Stimulated activated naive CD8-positive, alpha-beta T cell treated with anti-CD3 and anti-CD28 coated beads, Interleukin-15, Interleukin-2, amounts not matched to agents 100 ng/mL and 50 ng/mL, for 24 hours (primary cell): ENCODE measurements at regions not wholly inside any gene's neighbourhood (a gene's known extent, or its start where the extent isn't known, plus 50 kb on each side); places are given as distances from the start of the nearest gene placed in this dataset.
"Not testable (repeated sequence)": the region's sequence is repeated elsewhere in the genome, so short reads cannot be mapped to it uniquely, and the experiment has no call there.

Experiments
- H3K27ac Mint-ChIP-seq: one replicate; pipeline ENCODE4 v1.8.0; 2021; ENCODE audit warnings: mild to moderate bottlenecking, mixed read lengths
- H3K27me3 Mint-ChIP-seq: one replicate; pipeline ENCODE4 v1.8.0; 2021; ENCODE audit warnings: mixed read lengths
- H3K36me3 Mint-ChIP-seq: one replicate; pipeline ENCODE4 v1.8.0; 2021; ENCODE audit warnings: low read depth, mixed read lengths
- H3K4me1 Mint-ChIP-seq: one replicate; pipeline ENCODE4 v1.8.0; 2021; ENCODE audit warnings: low read depth, mixed read lengths
- H3K4me3 Mint-ChIP-seq: one replicate; pipeline ENCODE4 v1.8.0; 2021; ENCODE audit warnings: mild to moderate bottlenecking, mixed read lengths
- H3K9me3 Mint-ChIP-seq: one replicate; pipeline ENCODE4 v1.8.0; 2021; ENCODE audit warnings: mixed read lengths

DNA sequence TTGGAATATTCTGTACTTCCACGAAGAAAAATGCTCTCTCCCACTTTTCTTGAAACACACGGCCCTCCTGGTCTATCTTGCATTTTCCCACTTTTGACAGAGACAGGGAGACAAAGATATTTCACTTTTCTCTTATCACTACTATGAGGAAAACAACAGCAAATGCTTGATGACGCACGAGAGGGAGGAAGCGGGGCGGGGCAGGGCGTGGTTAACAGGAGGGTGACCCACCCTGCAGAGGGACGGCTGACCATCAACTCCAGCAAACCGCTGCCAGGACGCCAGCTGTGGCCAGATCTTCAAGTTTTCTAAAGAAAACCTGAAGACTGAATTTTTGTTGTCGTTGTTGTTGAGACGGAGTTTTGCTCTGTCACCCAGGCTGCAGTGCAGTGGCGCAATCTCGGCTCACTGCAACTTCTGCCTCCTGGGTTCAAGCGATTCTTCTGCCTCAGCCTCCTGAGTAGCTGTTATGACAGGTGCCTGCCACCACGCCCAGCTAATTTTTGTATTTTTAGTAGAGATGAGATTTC lies 63.8 kb downstream of the NSUN5 start:
- H3K4me1 Mint-ChIP-seq, H3K9me3 Mint-ChIP-seq: not testable (repeated sequence)

DNA sequence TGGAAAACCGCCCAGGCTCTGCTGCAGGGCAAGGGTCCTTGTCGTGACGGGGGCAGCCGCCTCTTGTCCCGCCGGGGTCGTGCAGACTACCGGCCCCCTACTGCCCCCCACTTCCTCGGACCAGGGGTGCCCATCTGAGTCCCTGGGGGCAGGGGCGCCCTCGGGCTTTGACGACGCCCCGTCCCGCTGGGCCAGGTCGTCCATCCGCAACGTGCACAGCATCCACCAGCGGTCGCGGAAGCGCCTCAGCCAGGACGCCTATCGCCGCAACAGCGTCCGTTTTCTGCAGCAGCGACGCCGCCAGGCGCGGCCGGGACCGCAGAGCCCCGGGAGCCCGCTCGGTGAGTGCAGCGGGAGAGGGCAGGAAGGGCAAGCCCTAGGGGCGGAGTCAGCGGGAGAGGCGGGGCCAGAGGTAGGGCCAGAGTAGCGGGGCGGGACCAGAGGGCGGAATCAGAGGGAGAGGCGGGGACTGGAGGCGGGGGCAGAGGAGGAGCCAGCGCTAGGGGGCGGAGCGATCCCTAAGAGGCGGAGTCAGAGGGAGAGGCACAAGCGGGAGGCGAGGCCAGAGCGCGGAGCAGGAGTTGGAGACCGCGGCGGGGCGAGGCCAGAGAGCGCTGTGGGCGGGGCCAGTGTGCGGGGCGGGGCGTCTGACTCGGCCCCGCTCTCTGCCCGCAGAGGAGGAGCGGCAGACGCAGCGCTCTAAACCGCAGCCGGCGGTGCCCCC lies 73.5 kb downstream of the NSUN5 start:
- not testable (repeated sequence) for H3K27ac Mint-ChIP-seq, H3K27me3 Mint-ChIP-seq, H3K36me3 Mint-ChIP-seq, H3K9me3 Mint-ChIP-seq, H3K4me1 Mint-ChIP-seq, H3K4me3 Mint-ChIP-seq

More for the DNA sequence above, 63.8 kb downstream of the NSUN5 start:
- not testable (repeated sequence) for H3K36me3 Mint-ChIP-seq, H3K4me3 Mint-ChIP-seq, H3K27ac Mint-ChIP-seq, H3K27me3 Mint-ChIP-seq

DNA sequence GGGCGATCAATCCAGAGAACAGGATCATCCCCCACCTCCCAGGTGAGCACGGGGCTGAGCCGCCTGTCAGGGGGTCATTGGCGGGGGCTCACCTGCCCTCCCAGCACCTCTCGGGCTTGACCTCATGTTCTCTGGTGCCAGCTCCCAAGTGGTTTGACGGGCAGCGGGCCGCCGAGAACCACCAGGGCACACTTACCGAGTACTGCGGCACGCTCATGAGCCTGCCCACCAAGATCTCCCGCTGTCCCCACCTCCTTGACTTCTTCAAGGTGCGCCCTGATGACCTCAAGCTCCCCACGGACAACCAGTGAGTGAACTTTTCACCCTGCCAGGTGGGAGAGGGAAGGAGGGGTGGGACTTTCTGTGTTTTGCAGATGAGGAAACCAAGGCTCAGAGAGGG lies 82.9 kb downstream of the NSUN5 start:
- H3K27ac Mint-ChIP-seq, H3K9me3 Mint-ChIP-seq, H3K27me3 Mint-ChIP-seq, H3K4me3 Mint-ChIP-seq, H3K36me3 Mint-ChIP-seq, H3K4me1 Mint-ChIP-seq: not testable (repeated sequence)

- not testable (repeated sequence) for H3K36me3 Mint-ChIP-seq, H3K27ac Mint-ChIP-seq, H3K4me1 Mint-ChIP-seq, H3K9me3 Mint-ChIP-seq, H3K27me3 Mint-ChIP-seq, H3K4me3 Mint-ChIP-seq
These were observed 86.9 kb downstream of the NSUN5 start for GRCh38 chr7:73221724-73222123.

GRCh38 chr7:73220766-73221370 lies 87.8 kb downstream of the NSUN5 start:
- not testable (repeated sequence) for H3K36me3 Mint-ChIP-seq, H3K4me3 Mint-ChIP-seq, H3K9me3 Mint-ChIP-seq, H3K4me1 Mint-ChIP-seq, H3K27me3 Mint-ChIP-seq, H3K27ac Mint-ChIP-seq

- H3K4me1 Mint-ChIP-seq: not testable (repeated sequence)
These were observed 88.3 kb downstream of the NSUN5 start for GRCh38 chr7:73220357-73220756.

GRCh38 chr7:73218802-73219201 lies 89.8 kb downstream of the NSUN5 start:
- not testable (repeated sequence) for H3K4me3 Mint-ChIP-seq, H3K9me3 Mint-ChIP-seq, H3K4me1 Mint-ChIP-seq, H3K27ac Mint-ChIP-seq, H3K36me3 Mint-ChIP-seq, H3K27me3 Mint-ChIP-seq

More at GRCh38 chr7:73220357-73220756, 88.3 kb downstream of the NSUN5 start:
- not testable (repeated sequence) for H3K27me3 Mint-ChIP-seq, H3K9me3 Mint-ChIP-seq, H3K36me3 Mint-ChIP-seq, H3K4me3 Mint-ChIP-seq, H3K27ac Mint-ChIP-seq

DNA sequence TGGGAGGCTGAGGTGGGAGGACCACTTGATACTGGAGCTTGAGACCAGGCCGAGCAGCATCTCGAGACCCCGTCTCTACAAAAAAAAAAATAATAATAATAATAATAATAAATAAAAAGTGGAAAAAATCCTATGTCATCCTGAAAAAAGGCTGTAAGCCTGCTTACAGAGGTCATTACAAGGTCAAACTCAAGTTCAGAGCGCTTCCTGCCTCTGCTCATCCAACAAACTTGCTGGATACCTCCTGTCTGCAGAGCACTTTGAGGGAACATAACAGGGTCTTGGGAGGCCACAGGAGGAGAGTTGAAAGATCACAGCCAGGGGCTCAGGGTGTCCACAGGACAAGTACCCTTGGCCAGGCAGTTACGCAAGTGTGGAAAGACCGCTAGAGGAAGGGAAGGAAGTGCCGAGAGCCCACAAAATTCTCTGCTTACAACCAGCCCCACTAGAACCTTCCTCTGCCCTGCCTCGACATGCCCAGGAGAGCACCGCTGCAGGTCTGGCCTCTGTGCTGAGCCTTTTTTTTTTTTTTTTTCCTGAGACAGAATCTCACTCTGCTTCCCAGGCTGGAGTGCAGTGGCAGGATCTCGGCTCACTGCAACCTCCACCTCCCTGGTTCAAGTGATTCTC lies 92.5 kb downstream of the NSUN5 start:
- not testable (repeated sequence) for H3K4me1 Mint-ChIP-seq, H3K27me3 Mint-ChIP-seq, H3K27ac Mint-ChIP-seq, H3K9me3 Mint-ChIP-seq, H3K36me3 Mint-ChIP-seq, H3K4me3 Mint-ChIP-seq

GRCh38 chr7:73215232-73215631 lies 93.4 kb downstream of the NSUN5 start:
- not testable (repeated sequence) for H3K9me3 Mint-ChIP-seq, H3K27me3 Mint-ChIP-seq, H3K27ac Mint-ChIP-seq, H3K36me3 Mint-ChIP-seq, H3K4me1 Mint-ChIP-seq, H3K4me3 Mint-ChIP-seq

GRCh38 chr7:73214471-73214870 lies 94.2 kb downstream of the NSUN5 start:
- H3K9me3 Mint-ChIP-seq, H3K4me1 Mint-ChIP-seq, H3K27ac Mint-ChIP-seq, H3K36me3 Mint-ChIP-seq, H3K4me3 Mint-ChIP-seq, H3K27me3 Mint-ChIP-seq: not testable (repeated sequence)

- H3K9me3 Mint-ChIP-seq: not testable (repeated sequence)
These were observed 95.5 kb downstream of the NSUN5 start for GRCh38 chr7:73213076-73213475.

GRCh38 chr7:73205594-73205993 lies 103.0 kb downstream of the NSUN5 start:
- H3K27me3 Mint-ChIP-seq, H3K27ac Mint-ChIP-seq, H3K36me3 Mint-ChIP-seq, H3K9me3 Mint-ChIP-seq, H3K4me1 Mint-ChIP-seq, H3K4me3 Mint-ChIP-seq: not testable (repeated sequence)

More at GRCh38 chr7:73213076-73213475, 95.5 kb downstream of the NSUN5 start:
- H3K4me3 Mint-ChIP-seq, H3K27me3 Mint-ChIP-seq, H3K36me3 Mint-ChIP-seq, H3K27ac Mint-ChIP-seq, H3K4me1 Mint-ChIP-seq: not testable (repeated sequence)

- not testable (repeated sequence) for H3K36me3 Mint-ChIP-seq, H3K9me3 Mint-ChIP-seq, H3K27ac Mint-ChIP-seq, H3K4me1 Mint-ChIP-seq, H3K27me3 Mint-ChIP-seq, H3K4me3 Mint-ChIP-seq
These were observed 103.7 kb downstream of the NSUN5 start for GRCh38 chr7:73204898-73205297.

DNA sequence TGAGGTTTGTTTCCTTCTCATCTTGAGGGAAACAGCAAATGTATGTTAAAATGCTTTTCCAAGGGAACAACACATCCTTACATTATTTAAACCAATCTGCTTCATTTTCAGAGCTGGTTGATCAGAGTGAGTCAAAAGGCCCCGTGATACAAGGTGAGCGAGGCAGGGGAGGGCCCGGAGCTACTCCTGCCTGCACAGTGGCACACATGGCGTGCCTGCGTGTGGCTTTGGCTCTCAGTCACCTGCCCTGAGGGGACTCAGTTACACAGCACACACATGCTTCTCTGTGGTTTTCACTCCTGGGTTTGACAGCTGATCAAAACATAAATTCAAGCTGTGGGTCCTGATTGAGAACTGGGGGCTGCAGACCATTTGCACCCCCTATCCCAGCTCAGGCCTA lies 105.3 kb downstream of the NSUN5 start:
- not testable (repeated sequence) for H3K27me3 Mint-ChIP-seq, H3K4me1 Mint-ChIP-seq, H3K4me3 Mint-ChIP-seq, H3K9me3 Mint-ChIP-seq, H3K27ac Mint-ChIP-seq, H3K36me3 Mint-ChIP-seq

DNA sequence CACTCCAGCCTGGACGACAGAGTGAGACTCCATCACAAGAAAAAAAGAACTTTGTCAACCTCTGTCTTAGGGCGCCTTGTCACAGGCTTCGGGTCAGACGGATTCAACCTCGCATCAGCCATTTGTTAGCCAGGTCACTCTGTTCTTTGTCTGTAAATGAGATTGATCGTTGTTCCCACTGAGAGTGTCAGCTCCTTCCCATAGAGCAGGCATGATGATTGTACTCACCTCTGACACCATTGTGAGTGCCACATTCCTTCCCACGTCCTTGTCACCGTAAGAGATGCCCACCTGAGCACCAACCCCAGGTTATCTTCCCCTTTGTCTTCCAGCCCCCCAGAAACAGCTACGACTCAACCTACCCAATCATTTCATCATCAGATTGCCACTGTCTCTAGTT lies 107.4 kb downstream of the NSUN5 start:
- not testable (repeated sequence) for H3K4me1 Mint-ChIP-seq, H3K36me3 Mint-ChIP-seq, H3K27ac Mint-ChIP-seq, H3K4me3 Mint-ChIP-seq, H3K9me3 Mint-ChIP-seq, H3K27me3 Mint-ChIP-seq
